ENCODE measurements at regions not wholly inside any gene's neighbourhood (a gene's known extent, or its start where the extent isn't known, plus 50 kb on each side); places are given as distances from the start of the nearest gene placed in this dataset.
"Not testable (repeated sequence)": the region's sequence is repeated elsewhere in the genome, so short reads cannot be mapped to it uniquely, and the experiment has no call there.

DNA sequence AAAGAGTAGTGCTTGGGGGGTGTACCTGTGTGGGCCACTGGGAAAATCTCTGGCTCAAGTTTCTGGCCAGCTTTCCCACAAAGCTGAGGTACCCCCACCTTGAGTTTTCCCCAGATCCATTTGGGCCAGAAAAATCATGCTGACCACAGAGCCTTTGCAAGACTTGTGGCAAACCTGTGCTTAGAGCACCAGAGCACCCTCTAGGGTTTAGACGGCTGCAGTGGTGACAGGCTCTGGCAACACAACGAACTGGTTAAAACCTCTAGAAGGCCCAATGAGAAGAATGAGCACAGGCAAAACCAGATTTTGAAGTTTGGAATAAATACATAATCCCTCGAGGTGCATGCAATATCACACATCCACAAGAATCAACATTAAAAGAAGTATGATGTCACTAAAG is 290.7 kb upstream of the FOLH1 start:
- ChIA-PET POLR2A (interaction anchor here (0.6 kb wide), 1 partner anchor 253 kb away, joined by 3 read pairs; no protein-coding TSS in a partner anchor), CTCF (no interaction called here)

DNA sequence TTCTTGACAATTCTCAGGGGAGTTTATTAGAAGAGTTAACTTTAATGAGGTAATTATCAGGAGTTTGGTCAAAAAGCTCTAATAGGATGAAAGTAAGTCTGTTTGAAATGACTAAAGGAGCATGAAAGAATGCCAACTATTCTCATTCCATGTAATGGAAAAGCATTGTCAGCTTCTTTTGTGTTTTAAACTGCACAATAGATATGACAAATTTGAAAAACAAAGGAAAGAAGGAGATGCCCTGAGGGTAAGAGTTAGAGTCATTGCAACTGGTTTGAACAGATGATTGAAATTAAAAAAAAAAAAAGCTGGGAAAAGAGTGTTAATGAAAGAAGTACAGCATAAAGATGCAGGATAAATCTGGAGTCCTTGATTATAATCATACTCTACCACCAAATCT is 296.8 kb upstream of the FOLH1 start:
- ChIA-PET POLR2A (no interaction called here), CTCF (no interaction called here)

DNA sequence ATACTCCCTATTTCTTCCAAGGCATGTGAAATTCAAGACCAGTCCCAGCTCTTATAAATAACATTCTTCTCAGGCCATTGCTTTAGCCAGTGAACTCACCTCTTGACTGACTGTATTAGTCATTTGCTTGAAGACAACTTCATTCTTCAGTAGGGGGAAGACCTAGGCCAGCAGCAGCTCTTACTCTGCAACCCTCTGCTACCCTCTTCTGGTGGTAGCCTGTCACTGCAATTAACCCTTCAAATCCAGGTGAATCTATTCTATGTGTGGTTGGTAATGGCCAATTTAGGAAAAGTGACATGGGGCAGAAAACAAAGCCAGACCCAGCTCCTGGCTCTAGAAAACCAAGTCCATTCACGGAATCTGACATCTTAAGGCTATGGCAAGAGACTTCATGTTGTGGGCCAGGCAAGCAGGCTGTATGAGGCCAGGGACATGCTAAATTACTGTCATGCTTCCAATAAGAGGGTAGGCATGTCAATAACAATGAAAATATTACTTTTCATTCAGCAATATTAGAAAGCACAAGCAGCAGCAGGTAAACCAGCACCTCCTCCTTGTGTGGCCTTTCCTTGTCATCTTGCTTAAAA is 317.9 kb upstream of the FOLH1 start:
- POLR2A ChIA-PET, CTCF ChIA-PET: not testable (repeated sequence)

DNA sequence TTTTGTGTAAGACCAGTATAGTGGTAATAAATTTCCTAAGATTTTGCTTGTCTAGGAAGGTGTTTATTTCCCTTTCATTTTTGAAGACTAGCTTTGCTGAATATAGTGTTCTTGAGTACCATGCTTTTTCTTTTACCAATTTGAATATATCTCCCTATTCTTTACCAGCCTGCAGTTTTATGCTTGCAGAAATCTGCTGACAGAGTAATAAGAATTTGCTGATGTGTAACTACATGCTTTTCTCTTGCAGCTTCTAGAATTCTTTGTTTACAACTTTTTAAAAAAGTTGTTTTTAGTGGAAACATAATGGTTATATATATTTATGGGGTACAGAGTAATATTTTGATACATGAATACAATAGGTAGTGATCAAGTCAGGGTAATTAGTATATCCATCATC is 324.8 kb upstream of the FOLH1 start:
- POLR2A ChIA-PET: no interaction called here
- CTCF ChIA-PET: no interaction called here

DNA sequence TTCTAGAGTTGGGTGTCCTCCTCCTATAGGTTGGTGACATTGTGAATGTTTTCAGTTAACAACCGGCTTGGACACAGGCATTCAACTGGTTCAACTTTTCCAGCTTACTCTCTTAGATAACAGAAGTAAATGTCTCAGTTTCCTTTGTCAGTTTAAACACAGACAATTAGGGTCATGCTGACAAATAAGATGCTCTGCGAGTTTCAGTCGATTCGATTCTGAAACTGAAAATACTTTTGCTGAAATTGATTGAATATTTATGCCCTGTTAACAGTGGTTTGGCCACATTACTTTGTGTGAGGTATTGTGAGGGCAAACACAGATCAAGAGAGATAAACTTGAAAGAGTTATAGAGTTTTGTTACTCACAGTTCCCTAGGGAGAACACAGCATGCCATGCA is 330.5 kb upstream of the FOLH1 start:
- POLR2A ChIA-PET, CTCF ChIA-PET: not testable (repeated sequence)

DNA sequence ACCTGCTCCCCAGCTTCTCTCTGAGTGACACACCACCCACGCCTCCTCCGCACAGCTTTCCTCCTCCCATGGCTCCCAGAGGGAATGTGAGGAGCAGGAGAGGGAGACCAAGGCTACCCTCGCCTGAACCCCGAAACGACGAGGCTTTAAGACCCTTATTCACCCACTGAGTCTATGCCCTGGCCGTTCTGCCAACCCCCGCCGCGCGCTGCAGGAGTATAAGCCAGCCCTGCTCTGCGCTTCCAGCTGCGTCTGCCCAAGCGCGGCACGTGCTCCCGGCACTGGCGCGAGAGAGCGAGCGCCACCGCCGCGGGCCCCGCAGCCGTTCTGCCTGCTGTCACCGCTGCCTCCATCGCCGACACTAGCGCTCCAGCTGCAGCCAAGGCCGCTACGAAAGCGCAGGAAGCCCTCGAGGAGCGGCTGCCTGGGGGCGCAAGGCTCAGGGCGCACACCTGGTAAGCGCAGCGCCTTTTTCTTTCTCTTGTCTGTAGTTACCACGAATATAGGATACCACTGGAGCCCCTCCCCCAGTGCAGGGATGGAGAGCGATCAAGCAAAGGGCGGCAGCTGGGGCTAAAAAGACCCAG is 350.0 kb upstream of the FOLH1 start:
- CTCF ChIA-PET, POLR2A ChIA-PET: not testable (repeated sequence)

DNA sequence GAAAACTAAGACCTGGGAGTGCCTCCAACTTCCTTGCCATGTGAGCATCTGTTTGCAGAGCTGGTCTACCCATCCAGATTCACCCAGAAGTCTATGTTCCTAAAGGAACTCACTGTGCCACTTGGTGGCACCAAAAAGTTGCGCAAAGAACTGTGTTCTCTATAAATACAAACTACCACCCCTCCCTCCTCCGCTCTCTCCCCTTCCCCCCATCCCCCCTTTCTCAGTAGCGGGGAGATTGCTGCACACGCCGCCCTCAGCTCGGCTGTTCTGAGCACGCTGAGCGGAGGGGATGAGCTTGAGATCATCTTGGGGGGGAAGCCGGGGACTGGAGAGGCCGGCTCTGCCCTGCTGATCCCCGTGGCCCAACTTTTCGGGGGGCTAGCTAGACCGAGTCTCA is 352.2 kb upstream of the FOLH1 start:
- CTCF ChIA-PET, POLR2A ChIA-PET: not testable (repeated sequence)

DNA sequence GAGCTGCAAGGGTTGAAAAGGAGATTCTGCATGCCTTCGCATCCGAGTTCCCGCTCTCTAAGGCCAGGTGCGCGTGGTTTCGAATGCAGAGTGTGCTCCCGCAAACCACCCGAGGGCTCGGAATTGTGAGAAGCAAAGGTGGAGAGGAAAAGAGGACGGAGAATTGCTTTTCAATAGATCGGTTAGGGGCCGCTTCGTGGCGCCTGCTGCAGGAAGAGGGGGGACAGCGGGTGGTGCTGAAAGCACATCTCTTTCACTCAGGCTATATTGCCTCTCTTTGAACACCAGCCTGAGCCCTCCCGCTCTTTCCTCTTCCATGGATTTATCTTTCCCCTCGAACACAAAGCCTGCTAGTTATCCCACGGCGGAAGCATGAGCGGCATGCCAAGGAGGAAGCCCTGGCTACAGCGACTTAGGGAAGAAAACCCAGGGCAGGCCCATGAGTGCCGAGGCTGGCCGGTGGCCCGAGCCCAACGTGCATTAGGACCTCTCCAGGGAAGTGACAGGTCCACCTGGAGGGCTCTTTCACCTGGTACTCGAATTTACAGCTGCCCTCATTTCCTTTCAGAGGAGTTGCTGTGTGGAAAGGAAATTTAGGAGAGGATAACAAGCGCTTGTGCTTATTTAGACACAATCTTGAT is 353.0 kb upstream of the FOLH1 start:
- CTCF ChIA-PET, POLR2A ChIA-PET: not testable (repeated sequence)

DNA sequence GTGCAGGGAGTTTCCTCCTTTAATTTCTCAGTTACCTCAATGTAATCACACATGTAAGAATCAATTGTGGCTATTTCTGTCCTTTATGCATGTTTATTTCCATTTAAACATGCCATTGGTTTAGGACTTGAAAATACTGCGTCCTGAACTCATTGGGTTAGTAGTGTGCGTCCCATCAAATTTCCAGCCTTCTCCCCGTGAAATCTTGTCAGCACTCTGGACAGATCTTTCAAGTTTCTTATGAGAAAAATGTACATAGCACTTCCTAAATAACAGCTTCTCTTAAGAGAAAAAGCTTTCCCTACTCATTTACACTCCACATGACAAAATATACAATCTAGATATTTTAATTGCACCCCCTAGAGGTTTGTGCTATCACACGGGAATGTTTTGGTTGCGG is 353.9 kb upstream of the FOLH1 start:
- POLR2A ChIA-PET, CTCF ChIA-PET: not testable (repeated sequence)

DNA sequence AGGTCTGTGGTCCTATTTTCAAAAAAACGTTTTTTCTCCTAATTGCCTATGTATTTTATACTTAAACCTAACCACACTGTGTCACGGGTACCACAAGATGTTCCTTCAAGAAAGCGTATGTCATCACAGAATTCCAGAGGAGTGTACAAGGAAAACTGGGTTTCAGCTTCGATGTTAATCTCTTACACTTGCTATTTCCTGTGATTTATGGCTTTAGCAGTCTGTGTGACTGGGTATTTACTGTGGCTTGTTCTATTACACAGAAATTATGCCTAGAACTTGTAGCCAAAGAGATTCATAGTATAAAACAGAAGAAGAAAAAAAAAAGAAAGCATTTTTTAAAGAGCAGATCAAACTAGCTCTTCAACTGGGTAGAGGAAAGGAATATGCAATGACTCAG is 371.1 kb upstream of the FOLH1 start:
- POLR2A ChIA-PET, CTCF ChIA-PET: not testable (repeated sequence)

DNA sequence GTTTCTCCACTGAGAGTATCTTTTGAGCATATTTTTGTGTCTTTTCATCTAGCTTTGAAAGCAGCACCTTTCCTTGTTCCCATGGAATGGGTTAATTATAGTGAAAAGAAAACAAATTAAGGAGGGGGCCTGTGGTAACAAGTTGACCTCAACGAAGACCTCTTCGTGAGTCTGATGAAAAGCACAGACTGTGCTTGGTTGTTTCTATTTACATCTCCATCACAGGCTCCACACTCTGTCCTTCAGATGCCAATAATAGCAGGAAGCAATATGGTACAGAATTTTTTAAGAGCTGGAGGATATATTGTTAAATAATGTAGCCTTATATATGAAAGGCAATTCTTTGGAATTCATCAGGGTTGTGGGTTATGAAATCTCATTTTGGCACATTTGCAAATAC is 366.7 kb upstream of the OR4C13 start:
- CTCF ChIA-PET, POLR2A ChIA-PET: not testable (repeated sequence)

DNA sequence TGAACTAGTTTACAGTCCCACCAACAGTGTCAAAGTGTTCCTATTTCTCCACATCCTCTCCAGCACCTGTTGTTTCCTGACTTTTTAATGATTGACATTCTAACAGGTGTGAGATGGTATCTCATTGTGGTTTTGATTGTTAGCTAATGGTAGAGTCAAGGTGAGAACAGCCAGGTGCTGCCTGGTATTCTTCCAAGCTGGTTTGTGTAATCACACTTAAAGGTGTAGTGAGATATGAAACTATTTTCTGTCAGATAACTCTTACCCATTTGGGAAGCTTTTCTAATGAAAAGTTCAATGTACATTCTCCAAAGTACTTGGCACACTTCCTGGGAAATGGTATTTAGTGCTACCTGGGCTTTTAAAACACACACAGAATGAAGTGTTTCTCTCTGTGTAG is 343.3 kb upstream of the OR4C13 start:
- CTCF ChIA-PET, POLR2A ChIA-PET: not testable (repeated sequence)

DNA sequence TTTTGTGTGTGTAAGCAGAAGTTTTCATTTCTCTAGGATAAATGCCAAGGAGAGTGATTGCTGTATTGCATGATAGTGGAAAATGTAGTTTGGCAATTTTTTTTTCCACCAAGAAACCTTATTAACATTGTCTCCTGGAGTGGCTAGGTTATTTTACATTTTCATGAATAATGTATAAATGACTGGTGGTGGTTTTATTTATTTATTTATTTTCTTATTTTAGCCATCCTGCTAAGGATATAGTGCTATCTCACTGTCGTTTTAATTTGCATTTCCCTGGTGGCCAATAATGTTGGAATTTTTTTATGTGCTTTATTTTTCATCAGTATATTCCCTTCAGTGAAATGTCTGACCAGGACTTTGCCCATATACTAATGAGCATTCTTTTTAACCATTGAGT is 328.3 kb upstream of the OR4C13 start:
- POLR2A ChIA-PET, CTCF ChIA-PET: not testable (repeated sequence)

DNA sequence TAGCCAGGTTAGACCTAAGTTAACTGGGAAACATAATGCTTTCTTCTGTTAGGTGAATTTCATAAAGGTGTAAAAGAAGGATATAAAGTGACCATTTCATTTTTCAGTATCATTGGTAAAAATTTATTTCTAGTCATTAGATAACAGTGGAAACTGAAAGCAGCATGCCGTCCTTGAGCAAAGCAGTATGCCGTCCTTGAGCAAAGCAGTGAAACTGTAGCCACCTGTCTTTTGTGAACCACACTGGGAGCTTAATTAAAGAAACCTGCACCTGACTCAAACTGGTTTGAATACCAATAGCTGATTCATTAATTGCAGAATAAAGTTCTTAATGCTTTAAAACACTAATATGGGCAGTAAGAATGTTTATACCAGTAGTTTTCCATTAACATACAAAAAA is 281.5 kb upstream of the OR4C13 start:
- POLR2A ChIA-PET, CTCF ChIA-PET: not testable (repeated sequence)

DNA sequence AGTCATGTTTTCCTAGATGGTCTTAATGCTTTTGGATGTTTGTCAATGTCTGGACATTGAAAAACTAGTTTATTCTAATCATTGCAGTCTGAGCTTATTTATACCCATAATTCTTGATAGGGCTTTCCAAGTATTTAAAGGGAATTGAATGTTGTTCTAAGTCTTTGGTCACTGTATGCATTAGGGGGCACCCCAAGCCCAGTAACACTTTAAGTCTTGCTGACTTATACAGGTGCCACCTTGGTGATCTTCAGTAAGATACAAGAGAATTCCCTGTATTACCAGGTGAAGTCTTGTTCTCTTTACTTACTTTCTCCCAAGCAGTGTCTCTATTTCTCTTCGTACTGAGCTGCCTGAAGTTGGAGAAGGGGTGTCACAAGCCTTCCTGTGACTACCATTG is 250.1 kb upstream of the OR4C13 start:
- CTCF ChIA-PET, POLR2A ChIA-PET: not testable (repeated sequence)

DNA sequence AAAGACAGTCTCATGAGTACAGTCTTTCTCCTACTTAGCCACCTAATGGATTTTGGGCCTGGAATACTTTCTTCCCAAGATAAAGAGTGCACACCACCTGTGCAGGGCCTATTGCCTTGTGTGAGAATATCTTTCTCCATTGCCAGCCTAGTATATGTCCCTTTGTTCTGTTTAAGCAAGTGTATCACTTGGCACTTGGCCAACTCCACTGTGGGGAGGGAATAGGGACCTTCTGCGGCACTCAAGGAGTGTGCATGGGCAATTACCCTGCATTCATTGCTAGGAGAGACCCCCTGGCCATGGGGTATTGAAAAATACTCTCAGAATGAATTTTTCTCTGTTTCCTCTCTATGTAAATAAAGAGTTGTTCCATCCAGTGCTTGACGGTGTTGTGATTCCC is 201.7 kb upstream of the OR4C13 start:
- POLR2A ChIA-PET: not testable (repeated sequence)

DNA sequence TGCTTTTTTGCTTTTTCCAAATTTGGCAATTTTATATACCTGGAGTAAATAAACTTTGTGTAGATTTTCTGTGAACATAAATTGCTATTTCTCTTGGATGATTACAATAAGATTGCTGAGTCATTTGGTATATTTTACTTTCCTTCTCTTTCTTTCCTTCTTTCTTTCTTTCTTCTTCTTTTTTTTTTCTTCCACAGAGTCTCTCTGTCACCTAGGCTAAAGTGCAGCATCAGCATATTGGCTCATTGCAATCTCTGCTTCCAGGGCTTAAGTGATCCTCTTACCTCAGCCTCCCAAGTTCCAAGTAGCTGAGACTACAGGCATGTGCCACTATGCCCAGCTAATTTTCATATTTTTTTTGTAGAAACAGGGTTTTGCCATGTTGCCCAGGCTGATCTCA is 201.2 kb upstream of the OR4C13 start:
- POLR2A ChIA-PET, CTCF ChIA-PET: not testable (repeated sequence)

More for the DNA sequence above, 201.7 kb upstream of the OR4C13 start:
- CTCF ChIA-PET: not testable (repeated sequence)

DNA sequence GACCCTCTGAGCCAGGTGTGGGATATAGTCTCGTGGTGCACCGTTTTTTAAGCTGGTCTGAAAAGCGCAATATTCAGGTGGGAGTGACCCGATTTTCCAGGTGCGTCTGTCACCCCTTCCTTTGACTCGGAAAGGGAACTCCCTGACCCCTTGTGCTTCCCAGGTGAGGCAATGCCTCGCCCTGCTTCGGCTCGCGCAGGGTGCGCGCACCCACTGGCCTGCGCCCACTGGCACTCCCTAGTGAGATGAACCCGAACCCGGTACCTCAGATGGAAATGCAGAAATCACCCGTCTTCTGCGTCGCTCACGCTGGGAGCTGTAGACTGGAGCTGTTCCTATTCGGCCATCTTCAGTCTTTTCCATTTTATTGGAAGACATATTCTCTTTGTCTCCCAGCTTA is 171.4 kb upstream of the OR4C13 start:
- CTCF ChIA-PET, POLR2A ChIA-PET: not testable (repeated sequence)

DNA sequence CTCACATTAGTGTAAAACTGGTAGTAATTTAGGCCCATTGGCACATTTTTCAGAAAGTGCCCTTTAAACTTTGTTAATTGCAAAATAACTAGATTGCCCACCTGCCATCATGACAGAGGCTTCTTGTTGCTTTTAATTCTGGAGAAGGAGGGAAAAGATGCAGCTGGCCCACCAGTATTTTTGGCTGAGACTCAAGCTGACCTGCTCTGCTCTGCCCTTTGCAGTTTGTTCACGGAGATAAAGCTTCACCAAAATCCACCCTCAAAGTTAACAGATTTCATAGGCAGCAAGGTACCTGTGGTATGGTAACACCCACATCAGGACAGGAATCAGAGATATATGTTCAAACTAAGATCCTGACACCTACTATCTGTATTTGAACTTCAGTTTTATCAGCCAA is 170.2 kb upstream of the OR4C13 start:
- CTCF ChIA-PET, POLR2A ChIA-PET: not testable (repeated sequence)

DNA sequence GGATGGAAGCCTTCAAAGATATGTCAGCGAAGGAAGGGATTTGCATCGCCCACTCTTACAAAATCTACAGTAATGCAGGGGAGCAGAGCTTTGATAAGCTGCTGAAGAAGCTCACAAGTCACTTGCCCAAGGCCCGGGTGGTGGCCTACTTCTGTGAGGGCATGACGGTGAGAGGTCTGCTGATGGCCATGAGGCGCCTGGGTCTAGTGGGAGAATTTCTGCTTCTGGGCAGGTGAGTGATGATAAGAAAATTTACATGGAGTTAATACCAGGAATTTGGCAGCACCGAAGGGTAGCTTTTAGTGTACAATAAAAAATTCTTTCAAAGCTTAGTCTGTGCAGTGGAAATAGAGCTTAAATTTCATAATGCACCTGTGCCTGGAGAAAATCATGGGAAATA is 168.3 kb upstream of the OR4C13 start:
- POLR2A ChIA-PET, CTCF ChIA-PET: not testable (repeated sequence)

DNA sequence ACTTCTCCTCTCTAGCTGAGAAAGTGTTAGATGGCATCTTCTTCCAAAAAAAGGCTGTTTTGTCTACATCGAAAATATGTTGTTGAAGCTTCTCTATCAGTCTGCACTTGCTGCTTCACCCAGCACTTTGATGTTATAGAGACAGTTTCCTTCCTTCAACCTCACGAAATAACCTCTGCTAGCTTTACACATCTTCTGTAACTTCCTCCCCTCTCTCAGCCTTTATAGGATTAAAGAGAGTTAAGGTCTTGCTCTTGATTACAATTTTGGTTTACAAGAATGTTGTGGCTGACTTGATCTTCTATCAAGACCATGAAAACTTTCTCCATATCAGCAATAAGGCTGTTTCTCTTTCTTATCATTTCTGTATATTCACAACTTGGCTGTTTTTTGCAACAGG is 162.4 kb upstream of the OR4C13 start:
- POLR2A ChIA-PET, CTCF ChIA-PET: not testable (repeated sequence)

DNA sequence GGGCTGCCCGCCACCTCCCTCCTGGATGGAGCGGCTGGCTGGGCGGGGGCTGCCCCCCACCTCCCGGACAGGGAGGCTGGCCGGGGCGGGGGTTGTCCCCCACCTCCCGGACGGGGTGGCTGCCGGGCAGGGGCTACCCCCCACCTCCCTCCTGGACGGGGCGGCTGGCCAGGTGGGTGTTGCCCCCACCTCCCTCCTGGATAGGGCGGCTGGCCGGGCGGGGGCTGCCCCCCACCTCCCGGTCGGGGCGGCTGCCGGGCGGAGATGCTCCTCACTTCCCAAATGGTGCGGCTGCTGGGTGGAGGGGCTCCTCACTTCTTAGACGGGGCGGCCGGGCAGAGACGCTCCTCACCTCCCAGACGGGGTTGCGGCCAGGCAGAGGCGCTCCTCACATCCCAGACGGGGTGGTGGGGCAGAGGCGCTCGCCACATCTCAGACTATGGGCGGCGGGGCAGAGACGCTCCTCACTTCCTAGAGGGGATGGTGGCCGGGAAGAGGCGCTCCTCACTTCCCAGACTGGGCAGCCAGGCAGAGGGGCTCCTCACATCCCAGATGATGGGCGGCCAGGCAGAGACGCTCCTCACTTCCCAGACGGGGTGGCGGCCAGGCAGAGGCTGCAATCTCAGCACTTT is 153.9 kb upstream of the OR4C13 start:
- POLR2A ChIA-PET, CTCF ChIA-PET: not testable (repeated sequence)

Measured in activated CD8-positive, alpha-beta memory T cell treated with anti-CD3 and anti-CD28 coated beads for 36 hours (primary cell).